ENCODE measurements at regions not wholly inside any gene's neighbourhood (a gene's known extent, or its start where the extent isn't known, plus 50 kb on each side); places are given as distances from the start of the nearest gene placed in this dataset.

- TF ChIP-seq CTCF (IDR thresholded peaks at IDR 0.05; ENCODE audit: poor library complexity) (no peak), EZH2 (IDR thresholded peaks at IDR 0.05; ENCODE audit: borderline replicate concordance) (no peak), EZH2phosphoT487 (IDR thresholded peaks at IDR 0.05; ENCODE audit: low read depth, severe bottlenecking, unreplicated experiment) (no peak)
These were observed 87.2 kb upstream of the SOX5 start for GRCh38 chr12:24036438-24037216.
